ENCODE measurements at regions not wholly inside any gene's neighbourhood (a gene's known extent, or its start where the extent isn't known, plus 50 kb on each side); places are given as distances from the start of the nearest gene placed in this dataset.

DNA sequence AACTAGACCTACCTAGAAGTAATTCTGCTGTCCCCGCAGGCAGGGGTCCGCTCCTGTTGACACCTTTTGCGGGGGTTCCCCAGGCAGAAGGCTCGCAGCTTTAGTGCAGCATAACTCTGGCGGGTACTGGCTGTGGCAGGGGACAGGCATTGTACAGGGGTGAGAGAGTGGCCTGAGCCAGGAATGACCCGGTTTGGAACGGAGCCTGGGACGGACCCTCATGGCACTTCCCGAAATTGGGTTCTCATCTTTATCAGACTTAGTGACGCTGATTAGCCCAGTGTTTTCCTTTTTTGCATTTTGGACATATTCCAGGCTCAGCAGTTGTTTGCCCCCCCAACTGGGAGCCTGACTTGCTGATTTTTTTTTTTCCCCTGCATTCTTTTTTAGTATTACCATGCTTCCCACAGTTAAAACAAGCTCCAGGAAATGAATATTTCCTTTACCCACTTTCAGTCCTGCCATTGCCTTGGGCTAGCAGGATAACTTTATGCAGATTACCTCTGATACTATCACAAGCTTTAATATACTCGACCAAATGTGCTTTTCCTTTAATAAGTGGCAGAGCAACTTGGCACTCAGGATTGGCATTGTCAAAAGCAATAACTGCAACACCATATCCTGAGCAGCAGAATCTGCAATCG is 55.8 kb upstream of the WDR1 start:
- TF ChIP-seq, protein P1, sequence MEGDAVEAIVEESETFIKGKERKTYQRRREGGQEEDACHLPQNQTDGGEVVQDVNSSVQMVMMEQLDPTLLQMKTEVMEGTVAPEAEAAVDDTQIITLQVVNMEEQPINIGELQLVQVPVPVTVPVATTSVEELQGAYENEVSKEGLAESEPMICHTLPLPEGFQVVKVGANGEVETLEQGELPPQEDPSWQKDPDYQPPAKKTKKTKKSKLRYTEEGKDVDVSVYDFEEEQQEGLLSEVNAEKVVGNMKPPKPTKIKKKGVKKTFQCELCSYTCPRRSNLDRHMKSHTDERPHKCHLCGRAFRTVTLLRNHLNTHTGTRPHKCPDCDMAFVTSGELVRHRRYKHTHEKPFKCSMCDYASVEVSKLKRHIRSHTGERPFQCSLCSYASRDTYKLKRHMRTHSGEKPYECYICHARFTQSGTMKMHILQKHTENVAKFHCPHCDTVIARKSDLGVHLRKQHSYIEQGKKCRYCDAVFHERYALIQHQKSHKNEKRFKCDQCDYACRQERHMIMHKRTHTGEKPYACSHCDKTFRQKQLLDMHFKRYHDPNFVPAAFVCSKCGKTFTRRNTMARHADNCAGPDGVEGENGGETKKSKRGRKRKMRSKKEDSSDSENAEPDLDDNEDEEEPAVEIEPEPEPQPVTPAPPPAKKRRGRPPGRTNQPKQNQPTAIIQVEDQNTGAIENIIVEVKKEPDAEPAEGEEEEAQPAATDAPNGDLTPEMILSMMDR (CRISPR knock-in tag; IDR thresholded peaks at IDR 0.05): no peak
- TF ChIP-seq HNRNPH1 (optimal IDR thresholded peaks at IDR 0.05; ENCODE audit: low read depth, low read length) (no peak), ZKSCAN8 (CRISPR knock-in tag; IDR thresholded peaks at IDR 0.05; ENCODE audit: borderline replicate concordance) (no peak), JUND (CRISPR knock-in tag; IDR thresholded peaks at IDR 0.05) (no peak), ZNF879 (CRISPR knock-in tag; IDR thresholded peaks at IDR 0.05) (no peak)
